Eye (tissue), 1 donor: ENCODE measurements at regions not wholly inside any gene's neighbourhood (a gene's known extent, or its start where the extent isn't known, plus 50 kb on each side); places are given as distances from the start of the nearest gene placed in this dataset.

Source experiments
- DNase-seq: peaks from one replicate; pipeline ENCODE4 v3.0.0-alpha.2; 2015

DNA sequence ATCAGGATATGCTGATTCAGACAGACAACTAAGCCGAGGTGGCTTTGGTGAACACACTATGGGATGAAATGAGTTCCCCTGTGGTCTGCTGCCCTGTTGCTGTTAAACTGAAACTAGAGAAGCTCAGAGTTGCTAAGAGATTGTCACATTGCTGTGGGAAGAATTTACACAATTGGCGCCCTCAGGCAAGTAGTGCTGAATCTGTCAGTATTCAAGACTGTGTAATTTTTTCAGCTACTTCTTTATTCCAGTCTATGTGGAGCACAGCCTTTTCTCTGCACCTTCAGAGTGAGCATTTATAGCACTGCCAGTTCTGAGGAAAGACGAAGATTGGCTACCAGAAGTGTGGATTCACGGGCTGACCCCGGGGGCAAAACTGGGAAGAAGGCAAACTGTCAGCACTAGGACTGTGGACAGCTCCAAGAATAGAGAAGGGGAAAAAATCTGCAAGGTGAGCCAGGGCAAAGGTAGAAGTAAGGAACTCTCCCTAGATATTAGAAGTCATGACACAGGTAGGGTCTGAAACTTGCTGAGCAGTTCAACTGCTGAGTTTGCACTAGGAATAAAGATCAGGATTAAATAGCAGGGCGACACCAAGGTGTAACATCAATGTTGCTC, 218.8 kb upstream of the TMPO start:
- DNase-seq: no peak

DNA sequence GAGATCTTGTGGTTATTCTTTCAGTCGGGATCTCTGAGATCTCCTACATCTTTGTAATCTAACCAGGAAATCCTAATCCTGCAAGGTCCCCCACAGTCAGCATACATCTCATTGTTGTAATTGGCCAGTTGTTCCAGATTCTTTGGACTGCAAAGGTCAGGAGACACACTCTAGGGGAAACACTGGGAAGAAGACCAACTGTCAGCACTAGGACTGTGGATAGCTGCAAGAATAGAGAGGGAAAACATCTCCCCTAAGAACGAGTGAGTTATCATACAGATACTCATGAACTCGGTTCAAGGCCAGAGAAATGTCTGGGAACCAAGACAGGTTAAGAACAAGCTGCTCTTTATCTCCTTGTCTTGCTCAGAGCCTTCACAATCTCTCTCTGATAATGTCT, 217.9 kb upstream of the TMPO start:
- DNase-seq: no peak

DNA sequence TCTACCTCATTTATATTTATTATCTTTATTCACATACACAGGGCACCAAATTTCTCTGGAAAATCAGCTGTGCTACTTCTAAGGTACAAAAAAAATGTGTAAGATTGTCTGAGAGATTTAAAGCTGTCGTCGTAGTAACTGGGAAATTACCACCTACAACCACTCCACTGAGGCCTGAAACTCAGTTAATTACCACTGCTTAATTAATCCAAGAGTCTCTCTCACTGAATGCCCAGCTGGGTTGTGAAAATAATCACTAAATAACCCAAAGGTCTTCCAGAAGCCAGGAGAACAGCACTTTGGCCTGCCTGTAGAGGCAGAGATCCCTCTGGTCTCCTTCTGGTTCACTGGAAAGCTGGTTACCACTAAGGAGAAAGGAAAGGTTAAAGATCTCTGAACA, 207.2 kb upstream of the TMPO start:
- no peak for DNase-seq

DNA sequence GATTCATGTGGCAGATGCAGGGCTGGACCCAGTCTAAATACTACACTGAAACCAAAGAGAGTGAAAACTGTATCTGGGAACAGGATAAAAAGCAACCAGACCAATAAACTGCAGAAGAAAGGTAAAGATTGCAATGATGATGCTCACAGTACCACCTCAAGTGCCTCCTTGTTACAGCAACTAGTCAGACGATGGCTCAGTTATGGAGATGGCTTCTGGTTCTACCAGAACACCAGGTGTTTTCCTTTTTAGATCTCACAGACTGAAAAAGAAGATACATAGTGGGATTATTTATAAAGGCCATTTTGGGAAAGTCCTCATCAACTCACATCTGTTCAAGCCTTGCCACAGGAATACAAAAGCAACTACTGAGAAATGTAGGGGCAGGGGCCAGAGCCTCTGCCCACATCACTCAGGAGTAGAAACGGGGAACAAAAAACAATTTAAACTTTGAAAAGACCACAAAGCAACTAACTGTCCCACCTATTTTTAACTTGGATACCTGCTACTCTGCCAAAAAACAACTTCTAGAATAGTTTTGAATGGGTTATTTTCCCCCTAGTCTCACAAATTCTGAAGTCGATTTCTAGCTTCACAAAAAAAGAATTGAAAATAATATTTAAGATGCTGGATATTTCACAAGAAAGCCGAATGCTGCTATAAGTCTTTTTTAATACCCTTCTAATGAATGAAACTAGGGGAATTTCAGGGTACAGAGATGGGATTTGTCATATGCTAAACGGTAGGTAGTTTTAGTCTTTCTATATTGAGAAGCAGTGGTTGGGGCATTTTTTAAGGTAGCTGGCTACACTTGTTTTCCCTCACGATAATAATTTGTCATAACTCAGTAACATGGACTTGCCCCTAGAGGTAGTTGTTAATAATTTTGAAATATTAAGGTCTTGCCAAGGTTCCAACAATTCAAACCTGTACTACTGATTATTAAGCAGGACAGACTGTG, 197.2 kb upstream of the TMPO start:
- no peak for DNase-seq

DNA sequence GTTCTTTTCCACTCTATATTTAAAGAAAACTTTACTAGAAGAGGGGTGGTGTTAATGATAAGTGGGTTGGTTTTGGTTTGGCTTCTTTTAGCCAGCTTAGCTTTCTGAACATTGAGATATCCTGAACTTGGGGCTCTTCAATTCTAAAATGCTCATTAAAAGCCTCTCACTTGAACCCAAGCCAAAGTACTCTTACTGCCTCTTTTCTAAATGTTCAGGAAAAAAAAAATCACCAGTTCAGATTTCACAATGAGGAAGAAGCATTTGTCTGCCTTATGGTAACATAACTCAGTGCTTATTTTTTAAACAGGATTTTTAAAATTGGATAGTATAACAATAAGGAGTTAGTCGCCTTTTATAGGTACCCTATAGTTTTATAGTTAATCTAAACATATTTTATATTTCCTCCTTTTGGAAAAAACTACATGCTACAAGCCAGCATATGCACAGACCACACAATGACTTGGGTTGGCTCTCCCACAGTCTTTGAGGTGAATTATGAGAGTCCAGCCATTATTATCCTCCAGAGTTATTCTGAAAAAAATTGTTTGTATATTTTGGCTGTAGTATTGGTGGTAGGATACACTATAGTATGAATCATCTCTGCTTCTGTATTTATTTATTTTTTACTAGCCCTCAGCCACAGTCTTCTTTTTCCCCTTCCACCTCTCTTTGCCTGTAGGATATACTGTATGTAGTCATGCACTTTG, 195.5 kb upstream of the TMPO start:
- DNase-seq: no peak

DNA sequence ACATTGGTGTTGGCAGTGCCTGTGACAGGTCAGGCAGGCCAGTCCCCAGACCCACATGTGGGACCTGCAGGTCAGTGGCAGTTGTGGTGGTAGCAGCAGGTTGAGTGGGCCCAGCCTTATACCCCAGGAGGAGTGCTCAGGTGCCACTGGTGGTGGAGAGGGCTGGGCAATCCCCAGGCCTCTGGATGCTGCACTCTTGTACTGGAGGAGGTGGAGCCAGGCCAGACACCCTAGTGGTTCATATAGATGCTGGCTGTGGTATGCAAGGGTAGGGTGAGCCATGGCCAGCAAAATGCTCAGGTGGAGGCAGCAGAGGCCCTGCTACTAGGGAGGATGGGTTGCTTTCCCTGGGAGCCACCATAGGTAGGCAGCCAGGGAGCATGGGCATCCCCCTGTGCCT, 190.4 kb upstream of the TMPO start:
- DNase-seq: no peak

DNA sequence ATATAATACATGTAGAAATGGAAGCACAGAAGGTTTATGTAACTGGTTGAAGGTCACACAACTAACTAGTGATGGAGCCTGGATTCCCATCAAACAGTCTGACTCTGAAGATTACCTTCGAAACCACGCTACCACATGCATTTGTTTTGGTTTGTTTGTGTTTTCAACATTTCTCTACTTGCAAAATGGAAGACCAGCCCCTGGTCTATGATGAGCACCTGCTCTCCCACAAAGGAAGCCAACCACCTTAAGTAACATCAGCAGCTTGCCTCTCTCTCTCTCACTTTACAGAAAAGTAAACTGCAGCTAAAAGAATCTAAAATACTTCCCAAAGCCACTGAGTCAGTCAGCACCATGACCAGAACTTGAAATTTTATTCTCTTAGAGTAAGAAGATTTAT, 186.9 kb upstream of the TMPO start:
- DNase-seq: no peak

DNA sequence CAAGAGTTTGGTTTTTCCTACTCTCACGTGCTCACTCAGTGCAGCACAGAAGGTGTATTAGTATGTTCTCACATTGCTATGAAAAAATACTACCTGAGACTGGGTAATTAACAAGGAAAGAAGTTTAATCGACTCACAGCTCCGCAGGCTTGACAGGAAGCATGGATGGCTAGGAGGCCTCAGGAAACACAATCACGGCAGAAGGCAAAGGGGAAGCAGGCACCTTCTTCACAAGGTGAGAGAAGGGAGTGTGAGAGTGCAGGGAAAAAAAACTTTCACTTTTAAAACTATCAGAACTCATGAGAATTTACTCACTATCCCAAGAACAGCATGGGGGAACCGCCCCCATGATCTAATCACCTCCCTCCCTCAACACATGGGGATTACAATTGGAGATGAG, 185.8 kb upstream of the TMPO start:
- DNase-seq: no peak

DNA sequence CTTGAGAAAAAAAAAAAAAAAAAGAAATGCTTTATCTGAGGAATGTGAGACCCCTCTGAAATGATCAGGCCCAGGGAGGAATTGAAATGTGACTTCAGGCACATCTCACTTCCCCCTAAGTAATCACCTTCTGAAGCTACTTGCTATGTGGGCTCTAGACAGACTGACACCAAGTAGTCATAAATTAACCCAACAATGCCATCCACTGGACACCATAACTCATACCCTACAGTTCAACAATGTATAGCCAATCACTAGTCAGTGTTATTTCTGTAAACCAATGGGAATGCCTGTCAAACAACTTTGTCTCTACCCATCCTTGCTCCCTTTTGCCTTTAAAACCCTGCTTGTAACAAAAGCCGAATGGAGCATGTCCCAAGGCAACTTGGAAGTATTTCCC, 182.7 kb upstream of the TMPO start:
- no peak for DNase-seq

DNA sequence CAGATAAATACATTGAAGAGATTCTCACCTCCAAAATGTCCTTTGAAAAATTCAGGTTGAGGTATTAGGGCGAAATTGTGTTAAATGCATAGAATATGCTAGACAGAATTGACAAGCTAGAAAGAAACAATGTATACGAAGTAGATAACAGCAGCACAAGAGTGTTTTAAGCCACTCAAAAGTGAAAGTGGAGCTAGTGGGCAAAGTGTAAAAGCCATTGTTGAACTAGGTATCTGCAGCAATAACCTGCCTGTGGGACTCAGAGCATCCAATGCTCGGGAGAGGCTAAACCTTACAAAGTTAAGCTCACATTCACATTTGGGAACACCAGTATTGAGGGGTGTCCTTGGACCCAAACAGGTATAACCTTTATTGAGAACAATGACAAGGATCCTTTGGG, 180.6 kb upstream of the TMPO start:
- no peak for DNase-seq

DNA sequence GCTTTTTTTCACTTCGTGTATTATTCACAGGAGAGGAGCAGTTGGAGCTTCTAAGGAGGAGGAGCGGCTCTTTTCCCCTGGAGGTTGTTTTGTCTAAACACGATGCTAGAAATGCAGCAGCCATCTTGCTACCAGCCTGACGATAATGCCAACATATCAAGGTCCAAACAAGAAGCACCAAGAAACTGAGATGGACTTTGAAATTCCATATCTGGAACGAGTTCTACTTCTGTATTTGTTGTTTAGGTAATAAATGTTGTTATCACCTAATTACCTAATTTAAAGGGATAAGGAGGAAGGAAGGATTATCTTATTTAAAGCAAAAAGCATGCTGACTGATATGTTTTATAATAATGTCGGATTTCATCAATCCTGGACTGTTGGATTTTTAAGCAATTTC, 174.4 kb upstream of the TMPO start:
- no peak for DNase-seq

DNA sequence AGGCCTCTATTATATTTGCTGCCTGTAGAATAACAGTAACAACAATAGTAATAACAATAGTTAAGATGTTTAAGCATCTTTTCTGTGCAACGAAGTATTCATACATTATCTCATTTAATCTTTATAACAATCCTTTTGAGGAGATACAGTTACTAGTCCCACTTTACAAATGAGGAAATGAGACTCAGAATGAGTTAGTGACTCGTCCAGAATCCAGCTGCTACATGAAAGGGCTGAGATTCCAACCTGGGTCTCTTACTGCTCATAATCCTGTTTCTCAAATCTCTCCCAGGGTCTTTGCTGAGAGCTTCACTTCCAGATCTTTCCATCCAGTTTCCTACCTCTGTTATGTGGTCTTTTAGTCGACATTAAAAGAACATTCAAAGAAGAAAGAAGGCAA, 173.7 kb upstream of the TMPO start:
- no peak for DNase-seq

DNA sequence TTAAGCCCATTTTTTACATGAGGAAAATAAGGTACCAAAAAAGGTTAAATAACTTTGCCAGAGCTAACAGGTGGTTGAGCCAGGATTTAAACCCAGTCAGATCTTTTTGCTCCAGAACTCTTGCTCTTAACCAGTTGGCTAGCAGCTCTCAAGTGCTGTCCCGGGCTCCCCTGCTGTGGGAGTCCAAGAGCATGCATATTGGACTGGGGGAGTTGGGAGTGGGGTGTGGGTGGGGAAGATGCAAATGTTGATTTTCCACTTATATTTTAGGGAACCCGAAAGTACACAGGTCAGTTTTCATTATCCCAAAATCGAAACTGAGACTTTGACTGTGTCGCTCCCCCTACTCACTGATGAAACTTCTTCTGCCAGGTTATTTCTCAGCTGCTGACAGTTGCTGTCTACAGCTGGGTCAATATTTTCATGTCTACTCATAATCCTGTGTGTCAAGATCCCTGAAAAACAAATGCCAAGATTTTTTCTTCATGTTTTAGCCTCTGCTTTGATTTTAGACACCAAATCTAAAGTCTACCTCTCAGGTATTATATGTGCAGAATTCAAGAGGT, 172.3 kb upstream of the TMPO start:
- no peak for DNase-seq

DNA sequence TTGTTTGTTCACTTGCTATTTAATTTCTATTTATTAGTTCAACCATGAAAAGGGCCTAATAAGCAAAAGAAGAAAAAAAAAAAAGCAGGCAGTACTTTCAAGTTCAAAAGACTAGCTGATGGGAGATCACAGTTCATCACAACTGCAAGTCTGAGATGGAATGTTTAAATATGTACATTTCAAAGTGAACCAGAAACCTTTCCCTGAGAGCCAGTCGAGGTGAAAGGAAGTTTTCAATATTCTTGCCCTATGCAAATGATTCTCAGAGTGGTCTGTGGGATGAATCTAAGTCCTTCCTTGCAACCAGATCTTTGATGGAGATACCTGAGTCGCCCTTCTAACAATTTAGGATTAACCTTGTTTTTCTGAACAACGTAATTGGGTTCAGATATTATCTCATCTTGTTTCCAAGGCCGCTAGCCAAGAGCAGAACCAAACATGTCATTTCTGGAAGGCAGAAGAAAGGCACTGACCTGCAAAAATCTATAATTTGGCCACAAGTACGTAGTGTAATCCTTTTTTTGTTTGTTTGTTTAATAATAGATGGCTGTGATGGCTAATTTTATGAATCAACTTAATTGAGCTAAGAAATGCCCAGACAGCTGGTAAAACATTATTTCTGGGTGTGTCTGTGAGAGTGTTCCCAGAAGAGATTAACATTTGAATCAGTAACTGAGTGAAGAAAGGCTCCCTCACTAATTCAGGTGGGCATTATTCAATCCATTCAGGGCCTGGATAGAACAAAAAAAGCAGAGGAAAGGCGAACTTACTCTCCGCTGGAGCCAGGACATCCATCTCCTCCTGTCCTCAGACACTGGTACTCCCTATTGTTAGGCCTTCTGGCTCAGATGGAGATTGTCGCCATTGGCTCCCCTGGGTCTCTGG, 171.1 kb upstream of the TMPO start:
- no peak for DNase-seq

DNA sequence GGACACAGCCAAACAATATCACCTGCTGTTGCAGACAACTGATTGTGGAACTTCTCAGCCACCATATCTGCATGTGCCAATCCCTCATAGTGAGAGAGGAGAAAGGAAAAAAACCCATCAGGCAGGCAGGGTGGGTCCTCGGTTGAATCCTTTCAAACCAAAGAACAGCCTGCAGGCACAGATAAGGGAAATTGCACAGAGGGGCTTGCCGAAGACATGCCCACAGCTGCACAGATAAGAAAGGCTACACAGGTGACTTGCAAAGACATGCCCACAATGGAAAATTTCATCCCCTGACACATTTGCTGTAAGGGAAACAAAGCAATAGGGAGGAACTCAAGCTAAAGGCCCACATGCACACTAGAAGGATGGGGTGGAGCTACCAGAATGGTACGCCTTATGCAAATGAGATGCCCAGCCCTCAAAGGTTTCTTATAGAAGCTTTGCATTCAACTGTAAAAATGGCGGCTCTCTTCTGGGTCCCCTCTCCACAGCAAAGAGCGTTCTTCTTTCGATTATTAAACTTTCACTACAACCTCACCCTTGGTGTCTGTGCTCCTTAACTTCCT, 170.0 kb upstream of the TMPO start:
- no peak for DNase-seq

DNA sequence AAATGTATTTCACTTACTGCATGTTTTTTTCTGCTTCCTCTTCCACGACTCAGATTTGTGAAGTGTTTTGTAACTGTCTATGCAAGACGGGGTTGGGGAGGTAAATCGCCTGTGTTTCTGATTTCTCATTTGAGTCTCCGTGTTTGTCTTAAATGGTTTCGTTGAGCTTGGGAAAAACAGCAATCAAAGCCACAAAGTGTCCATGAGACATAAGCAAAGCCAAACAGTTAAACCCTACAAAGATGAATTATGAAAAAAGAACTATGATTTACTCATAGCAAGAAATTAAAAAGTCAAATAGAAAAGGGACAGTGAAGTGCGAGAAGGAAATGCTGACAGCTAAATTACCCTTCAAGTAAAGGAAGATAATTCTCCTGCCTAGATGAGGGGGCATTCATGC, 164.3 kb upstream of the TMPO start:
- DNase-seq: no peak

DNA sequence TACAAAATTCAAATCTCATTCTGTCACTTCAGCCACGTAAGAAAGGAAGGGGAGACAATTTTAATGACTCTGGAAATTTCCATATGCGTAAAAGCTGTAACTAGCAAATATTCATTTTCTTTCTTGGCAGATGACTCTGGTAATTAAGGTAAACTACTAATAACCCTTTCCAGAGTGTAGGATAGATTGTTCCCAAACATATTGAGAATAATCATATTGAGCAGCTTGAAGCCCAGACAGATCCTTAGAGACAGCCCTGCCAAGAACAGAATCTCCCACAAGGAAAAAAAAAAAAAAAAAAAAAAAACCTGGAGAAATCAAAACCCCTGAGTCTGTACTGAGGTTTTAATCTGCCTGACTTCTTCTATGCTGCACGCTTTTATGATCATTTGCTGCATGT, 163.6 kb upstream of the TMPO start:
- DNase-seq: no peak

DNA sequence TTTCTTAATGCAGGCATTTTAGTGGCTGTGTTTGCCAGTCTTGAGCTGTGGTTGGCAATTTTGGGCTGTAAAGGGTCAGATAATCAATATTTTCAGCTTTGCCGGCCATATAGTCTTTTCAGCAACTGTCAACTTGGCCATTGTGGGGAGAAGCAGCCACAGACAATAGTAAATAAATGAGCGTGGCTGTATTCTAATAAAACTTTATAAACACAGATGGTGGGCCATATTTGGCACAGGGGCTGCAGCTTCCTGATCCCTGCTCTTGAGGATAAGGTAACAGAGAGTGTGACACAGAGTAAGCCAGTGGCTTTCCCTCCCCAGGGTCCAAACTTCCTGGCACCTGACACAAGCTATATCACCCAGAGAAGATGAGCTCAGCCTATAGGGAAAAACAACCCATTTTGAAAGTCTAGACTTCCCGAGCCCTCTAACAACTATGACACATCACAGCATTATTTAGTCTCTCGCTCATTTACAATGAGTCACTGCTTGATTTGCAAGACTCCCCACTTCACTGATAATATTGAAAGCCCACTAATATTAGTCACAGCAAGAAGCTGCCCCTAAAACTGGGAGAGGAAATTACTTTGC, 163.1 kb upstream of the TMPO start:
- DNase-seq: no peak

DNA sequence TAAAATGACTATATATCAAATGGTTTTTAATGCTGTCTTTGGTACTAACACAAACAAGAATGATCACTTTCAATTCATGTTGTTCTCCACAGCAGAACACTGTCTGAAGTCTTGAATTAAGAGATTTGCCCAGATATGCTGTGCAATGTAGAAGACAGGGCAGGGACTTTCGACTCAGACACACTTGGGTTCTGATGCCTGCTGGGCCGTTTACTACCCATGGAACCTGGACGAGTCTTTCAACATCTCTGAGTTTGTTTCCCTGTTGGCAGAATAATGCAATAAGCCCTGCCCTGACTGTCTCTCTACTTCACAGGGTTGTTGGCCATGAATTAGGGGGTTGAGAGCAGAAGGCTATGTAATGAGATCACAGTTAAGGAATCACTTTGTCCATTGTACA, 162.6 kb upstream of the TMPO start:
- DNase-seq: no peak

DNA sequence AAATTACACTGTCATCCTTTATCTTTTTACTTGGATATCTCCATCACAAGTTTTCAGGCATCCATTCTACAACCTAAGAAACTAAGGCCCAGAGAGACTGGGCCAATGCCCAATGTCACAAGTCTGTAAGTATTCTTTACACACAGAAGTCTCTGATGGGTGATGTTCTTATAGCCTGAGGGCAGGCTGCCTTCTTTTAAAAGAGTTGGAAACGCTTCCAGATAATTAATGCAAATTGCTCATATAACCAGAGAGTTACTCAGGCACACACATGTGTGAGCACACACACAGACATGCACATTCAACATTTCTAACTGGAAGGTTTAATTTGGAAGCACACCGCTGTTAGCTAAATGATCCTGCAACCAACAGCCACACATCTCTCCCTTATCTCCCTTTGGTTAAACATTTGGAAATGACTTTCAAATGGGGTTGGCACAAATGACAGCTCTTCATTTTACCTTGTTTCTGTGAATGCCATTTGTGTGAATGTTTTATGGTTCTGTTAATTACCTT, 160.8 kb upstream of the TMPO start:
- DNase-seq: no peak

DNA sequence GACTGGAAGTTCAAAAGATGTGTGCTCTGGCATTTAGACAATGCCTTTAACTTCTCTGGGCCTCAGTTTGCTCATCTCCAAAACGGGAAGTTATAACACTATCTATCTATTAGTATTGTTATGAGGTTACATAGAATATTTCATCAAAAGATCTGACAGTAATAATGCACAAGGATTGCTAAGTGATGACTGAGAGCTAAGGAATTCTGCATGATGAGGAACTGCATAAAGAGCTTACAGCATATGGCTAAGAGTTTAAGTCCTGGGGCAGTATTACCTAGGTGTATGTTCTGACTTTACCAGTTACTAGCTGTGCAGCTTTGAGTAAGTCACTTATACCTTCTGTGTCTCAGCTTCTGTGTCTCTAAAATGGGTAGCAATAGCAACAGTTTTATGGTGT, 160.1 kb upstream of the TMPO start:
- no peak for DNase-seq

DNA sequence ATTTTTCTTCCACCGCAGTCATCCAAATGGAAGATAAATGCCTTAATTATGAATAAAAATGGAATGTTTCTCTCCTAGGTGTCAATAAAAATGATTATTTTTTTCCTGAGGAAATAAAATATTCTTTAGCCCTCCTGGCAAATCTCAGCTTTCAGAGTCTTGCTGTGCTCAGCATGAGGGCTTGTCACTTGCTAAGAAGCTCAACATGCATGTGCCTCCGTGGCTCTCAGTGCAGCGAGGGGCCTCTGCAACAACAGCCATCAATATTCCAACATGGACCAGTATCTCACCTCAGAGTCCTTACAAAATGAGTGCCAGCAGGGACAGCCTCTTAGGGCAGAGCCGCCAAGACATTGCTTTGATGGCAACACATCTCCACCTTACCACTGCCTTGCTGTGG, 159.5 kb upstream of the TMPO start:
- DNase-seq: no peak
